ENCODE measurements at regions not wholly inside any gene's neighbourhood (a gene's known extent, or its start where the extent isn't known, plus 50 kb on each side); places are given as distances from the start of the nearest gene placed in this dataset.

GRCh38 chr18:68520406-68521075 is 194.4 kb downstream of the TMX3 start:
- FAIRE-seq: no peak

GRCh38 chr18:68519336-68519735 is 195.6 kb downstream of the TMX3 start:
- FAIRE-seq: no peak

GRCh38 chr18:68509902-68510301 is 205.0 kb downstream of the TMX3 start:
- no peak for FAIRE-seq

- FAIRE-seq: no peak
Measured at GRCh38 chr18:68507781-68508180, 207.1 kb downstream of the TMX3 start.

GRCh38 chr18:68505178-68505574 is 209.7 kb downstream of the TMX3 start:
- FAIRE-seq: no peak

- no peak for FAIRE-seq
Measured at GRCh38 chr18:68504441-68505177, 210.3 kb downstream of the TMX3 start.

- no peak for FAIRE-seq
Measured at GRCh38 chr18:68500556-68500955, 214.4 kb downstream of the TMX3 start.

- FAIRE-seq: no peak
Measured at GRCh38 chr18:68499141-68499540, 215.8 kb downstream of the TMX3 start.

- FAIRE-seq: no peak
Measured at GRCh38 chr18:68498636-68499035, 216.3 kb downstream of the TMX3 start.

GRCh38 chr18:68498185-68498584 is 216.7 kb downstream of the TMX3 start:
- no peak for FAIRE-seq

- FAIRE-seq: no peak
Measured at GRCh38 chr18:68494802-68495581, 219.9 kb downstream of the TMX3 start.

GRCh38 chr18:68489013-68489792 is 225.7 kb downstream of the TMX3 start:
- FAIRE-seq: no peak

- no peak for FAIRE-seq
Measured at GRCh38 chr18:68484241-68484640, 230.7 kb downstream of the TMX3 start.

GRCh38 chr18:68482815-68483214 is 232.1 kb downstream of the TMX3 start:
- FAIRE-seq: no peak

- no peak for FAIRE-seq
Measured at GRCh38 chr18:68480196-68480595, 234.7 kb downstream of the TMX3 start.

- FAIRE-seq: no peak
Measured at GRCh38 chr18:68478246-68478645, 236.7 kb downstream of the TMX3 start.

- FAIRE-seq: no peak
Measured at GRCh38 chr18:68475883-68476282, 239.0 kb downstream of the TMX3 start.

GRCh38 chr18:68472701-68473295 is 242.1 kb downstream of the TMX3 start:
- no peak for FAIRE-seq

GRCh38 chr18:68469049-68469625 is 245.8 kb downstream of the TMX3 start:
- no peak for FAIRE-seq

- FAIRE-seq: no peak
Measured at GRCh38 chr18:68467957-68468356, 247.0 kb downstream of the TMX3 start.

GRCh38 chr18:68467329-68467728 is 247.6 kb downstream of the TMX3 start:
- FAIRE-seq: no peak

- FAIRE-seq: no peak
Measured at GRCh38 chr18:68466672-68467071, 248.2 kb downstream of the TMX3 start.

Data from islet of Langerhans (tissue), 1 donor.